PFSK-1 (cell line): ENCODE measurements at regions not wholly inside any gene's neighbourhood (a gene's known extent, or its start where the extent isn't known, plus 50 kb on each side); places are given as distances from the start of the nearest gene placed in this dataset.

Experiments
- POLR2AphosphoS5 ChIP-seq: IDR thresholded peaks from 2 replicates; pipeline ENCODE4 v1.6.1; 2012; ENCODE audit warnings: low read depth, mild to moderate bottlenecking, control low read depth, low read length, moderate library complexity
- TAF1 ChIP-seq: IDR thresholded peaks from 2 replicates; pipeline ENCODE4 v1.6.1; 2012; ENCODE audit warnings: low read length, control low read depth, borderline replicate concordance; ENCODE audit not compliant: insufficient read depth
- TF ChIP-seq, protein P1 (sequence below), 2 experiments: IDR thresholded peaks; 2 replicates each; pipeline versions ENCODE4 v1.6.1 to v1.8.0; 2011 to 2012; ENCODE audit warnings: low read depth in 2 of 2, low read length in 2 of 2, control low read depth in 1 of 2, inconsistent platforms in 1 of 2, mild to moderate bottlenecking in 1 of 2, moderate library complexity in 1 of 2; ENCODE audit not compliant: insufficient read depth in 1 of 2

DNA sequence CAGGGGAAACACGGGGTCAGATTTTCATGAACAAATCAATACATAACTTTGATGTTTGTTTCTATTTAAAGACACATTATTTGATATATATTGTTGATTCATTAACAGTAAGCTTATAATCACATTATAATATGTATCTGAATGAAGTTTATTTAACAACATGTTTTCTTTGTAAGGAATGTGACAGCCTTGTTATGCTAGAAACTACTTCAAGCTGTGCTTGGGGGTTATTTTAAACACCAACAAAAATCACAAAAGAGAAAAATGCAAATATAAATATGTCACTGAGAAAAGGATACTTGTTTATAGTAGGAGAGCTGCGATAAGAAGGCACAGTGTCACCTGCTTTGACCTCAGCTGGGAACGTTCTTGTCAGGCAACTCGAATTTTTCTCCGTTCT lies 354.6 kb upstream of the AGA start:
- TF ChIP-seq POLR2AphosphoS5 (no peak), TAF1 (no peak)
- TF ChIP-seq, protein P1, sequence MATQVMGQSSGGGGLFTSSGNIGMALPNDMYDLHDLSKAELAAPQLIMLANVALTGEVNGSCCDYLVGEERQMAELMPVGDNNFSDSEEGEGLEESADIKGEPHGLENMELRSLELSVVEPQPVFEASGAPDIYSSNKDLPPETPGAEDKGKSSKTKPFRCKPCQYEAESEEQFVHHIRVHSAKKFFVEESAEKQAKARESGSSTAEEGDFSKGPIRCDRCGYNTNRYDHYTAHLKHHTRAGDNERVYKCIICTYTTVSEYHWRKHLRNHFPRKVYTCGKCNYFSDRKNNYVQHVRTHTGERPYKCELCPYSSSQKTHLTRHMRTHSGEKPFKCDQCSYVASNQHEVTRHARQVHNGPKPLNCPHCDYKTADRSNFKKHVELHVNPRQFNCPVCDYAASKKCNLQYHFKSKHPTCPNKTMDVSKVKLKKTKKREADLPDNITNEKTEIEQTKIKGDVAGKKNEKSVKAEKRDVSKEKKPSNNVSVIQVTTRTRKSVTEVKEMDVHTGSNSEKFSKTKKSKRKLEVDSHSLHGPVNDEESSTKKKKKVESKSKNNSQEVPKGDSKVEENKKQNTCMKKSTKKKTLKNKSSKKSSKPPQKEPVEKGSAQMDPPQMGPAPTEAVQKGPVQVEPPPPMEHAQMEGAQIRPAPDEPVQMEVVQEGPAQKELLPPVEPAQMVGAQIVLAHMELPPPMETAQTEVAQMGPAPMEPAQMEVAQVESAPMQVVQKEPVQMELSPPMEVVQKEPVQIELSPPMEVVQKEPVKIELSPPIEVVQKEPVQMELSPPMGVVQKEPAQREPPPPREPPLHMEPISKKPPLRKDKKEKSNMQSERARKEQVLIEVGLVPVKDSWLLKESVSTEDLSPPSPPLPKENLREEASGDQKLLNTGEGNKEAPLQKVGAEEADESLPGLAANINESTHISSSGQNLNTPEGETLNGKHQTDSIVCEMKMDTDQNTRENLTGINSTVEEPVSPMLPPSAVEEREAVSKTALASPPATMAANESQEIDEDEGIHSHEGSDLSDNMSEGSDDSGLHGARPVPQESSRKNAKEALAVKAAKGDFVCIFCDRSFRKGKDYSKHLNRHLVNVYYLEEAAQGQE (IDR thresholded peaks at IDR 0.05; ENCODE audit: insufficient read depth in 1 of 2, low read depth in 2 of 2, low read length in 2 of 2), result no peak
